ENCODE measurements at regions not wholly inside any gene's neighbourhood (a gene's known extent, or its start where the extent isn't known, plus 50 kb on each side); places are given as distances from the start of the nearest gene placed in this dataset.
"Not testable (repeated sequence)": the region's sequence is repeated elsewhere in the genome, so short reads cannot be mapped to it uniquely, and the experiment has no call there.

DNA sequence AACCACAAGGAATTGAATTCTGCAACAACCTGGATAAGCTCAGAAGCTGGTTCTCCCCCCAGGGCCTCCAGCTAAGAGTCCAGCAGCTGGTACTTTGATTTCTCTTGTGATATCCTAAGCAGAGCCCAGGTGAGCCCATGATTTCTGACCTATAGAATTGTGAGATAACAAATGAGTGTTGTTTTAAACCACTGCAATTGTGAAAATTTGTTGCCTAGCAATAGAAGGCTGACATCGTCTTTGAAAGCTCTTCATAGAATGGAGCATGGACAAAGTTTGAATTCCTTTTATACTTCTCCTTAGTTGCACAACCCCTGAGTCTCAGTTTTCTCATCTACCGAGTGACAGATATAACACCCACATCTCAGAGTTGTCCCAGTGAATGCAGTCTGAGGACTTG lies 129.9 kb downstream of the TEX36 start:
- DNase-seq, result no peak

DNA sequence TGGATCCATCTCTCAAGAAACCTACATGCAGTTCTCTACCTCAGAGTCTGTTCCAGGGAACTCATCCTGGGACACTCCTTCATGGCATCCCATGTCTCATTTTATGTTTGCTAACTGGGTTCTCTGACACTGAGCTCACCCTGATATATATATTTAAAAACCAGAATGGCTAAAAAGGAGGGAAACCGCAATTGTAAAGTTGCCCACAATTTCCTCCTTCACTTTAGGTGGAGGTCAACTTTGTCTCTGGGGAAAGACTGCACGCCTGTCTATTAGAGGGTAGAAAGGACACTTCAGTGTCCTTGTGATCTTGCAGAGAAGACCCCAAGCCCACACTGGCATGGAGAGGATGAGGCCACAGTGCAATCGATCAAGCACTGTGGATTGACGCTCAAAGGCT lies 131.7 kb downstream of the TEX36 start:
- DNase-seq, result no peak

GRCh38 chr10:125550362-125550761 lies 132.6 kb downstream of the TEX36 start:
- DNase-seq, result no peak

- DNase-seq, result no peak
These were observed 133.3 kb downstream of the TEX36 start for GRCh38 chr10:125549653-125550052.

DNA sequence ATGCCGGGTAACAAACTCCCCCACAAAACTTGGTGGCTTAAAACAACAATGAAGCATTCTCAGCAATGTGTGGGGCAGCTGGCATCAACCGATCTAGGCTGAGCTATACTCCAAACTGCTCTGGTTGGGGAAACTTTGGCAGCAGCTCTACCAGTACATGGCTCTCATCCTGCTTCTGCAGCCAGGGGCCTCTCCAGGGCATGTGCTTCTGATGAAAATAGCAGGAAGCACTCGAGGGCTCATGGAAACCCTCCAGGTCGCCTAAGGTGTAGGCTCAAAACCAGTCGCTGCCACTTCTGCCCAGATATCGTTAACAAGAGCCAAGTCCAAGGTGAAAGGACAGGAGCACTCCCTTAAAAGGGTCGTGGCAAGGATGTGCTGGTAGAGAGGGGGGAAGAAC lies 134.1 kb downstream of the TEX36 start:
- DNase-seq, result no peak

DNA sequence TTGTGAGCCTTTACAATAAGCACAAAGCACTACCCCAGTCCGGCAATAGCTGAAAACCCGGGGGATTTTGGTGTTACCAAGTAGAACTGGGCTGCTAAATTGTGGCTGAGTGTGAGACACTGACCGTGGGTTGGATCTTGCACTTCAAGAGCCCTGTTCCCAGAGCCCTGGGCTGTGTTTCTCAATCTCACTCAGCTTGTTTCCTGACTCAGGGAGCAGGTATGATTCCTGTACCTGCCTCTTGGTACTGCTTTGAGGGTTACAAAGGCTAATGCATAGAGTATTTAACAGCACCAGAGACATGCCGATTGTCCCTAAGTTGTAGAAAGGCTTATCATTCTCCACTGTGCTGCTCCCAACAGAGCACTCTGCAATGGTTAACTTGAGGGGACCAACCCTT lies 134.6 kb downstream of the TEX36 start:
- no peak for DNase-seq

- DNase-seq, result no peak
These were observed 135.8 kb downstream of the TEX36 start for GRCh38 chr10:125547010-125547650.

DNA sequence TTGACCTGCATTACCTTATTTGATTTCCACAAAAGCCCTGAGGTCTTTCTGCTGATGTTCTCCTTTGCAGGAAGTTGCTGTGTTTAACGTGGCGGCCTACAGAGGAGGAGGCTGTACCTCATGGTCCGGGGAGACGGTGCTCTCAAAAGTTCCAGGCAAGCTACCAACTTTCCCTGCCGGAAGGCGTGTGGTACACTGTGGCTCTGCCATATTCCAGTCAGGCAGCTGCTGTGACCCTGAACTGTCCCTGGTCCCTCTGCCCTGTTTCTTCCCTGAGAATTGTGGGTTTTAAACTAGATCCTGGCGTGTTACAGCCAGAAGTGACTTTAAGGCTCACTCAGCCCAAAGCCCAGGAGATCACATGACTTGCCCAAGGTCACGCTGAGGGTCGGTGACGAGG lies 139.2 kb downstream of the TEX36 start:
- DNase-seq, result no peak

GRCh38 chr10:125538947-125539731 lies 143.8 kb downstream of the TEX36 start:
- DNase-seq, result peak; percentile 85

DNA sequence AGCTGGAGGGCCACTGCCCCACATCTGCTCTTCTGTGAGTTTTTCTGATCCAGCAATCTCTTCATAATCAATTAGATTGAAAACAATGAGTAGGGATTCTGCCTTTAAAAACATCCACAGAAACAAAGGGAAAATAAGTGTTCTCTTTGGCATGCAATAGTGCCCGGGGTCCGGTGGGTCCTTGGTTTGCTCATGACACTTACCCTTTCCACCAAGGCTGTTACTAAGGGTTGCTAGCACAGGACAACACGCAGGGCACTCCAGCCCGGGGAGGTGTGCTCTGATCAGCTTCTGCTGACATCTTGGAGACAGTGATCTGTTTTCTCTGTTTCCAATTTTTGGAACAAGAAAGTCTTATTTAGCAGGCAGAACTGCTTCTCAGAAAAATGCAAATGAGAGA lies 146.7 kb downstream of the TEX36 start:
- DNase-seq, result no peak

DNA sequence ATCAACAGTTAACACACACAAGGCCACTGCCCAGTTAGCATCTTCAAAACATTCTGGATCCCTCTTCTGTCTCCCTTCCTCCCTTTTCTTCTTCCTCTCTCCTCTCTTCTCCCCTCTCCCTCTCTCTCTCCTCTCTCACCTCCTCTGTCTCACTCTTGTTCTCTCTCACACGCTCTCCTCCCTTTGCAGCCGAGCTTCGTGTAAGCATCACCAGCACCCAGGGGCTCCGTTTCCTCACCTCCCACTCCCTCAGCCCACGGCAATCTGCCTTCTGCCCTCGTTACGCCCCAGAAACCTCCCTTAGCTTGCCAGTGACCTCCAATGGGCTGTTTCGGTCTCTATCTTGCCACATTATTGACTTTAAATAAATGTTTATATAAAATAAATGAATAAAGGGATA lies 147.4 kb downstream of the TEX36 start:
- DNase-seq, result no peak

DNA sequence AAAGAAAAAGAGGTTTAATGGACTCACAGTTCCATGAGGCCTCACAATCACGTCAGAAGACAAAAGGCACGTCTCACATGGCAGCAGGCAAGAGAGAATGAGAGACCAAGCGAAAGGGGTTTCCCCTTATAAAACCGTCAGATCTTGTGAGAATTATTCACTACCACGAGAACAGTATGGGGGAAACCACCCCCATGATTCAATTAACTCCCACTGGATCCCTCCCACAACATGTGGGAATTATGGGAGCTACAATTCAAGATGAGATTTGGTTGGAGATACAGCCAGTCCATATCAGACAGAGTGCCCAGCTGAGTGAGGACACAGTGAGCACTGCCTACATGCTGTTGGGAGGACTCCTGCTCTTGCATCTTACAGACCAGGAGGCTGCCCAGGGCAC lies 148.4 kb downstream of the TEX36 start:
- DNase-seq, result no peak

GRCh38 chr10:125533866-125534265 lies 149.1 kb downstream of the TEX36 start:
- no peak for DNase-seq

DNA sequence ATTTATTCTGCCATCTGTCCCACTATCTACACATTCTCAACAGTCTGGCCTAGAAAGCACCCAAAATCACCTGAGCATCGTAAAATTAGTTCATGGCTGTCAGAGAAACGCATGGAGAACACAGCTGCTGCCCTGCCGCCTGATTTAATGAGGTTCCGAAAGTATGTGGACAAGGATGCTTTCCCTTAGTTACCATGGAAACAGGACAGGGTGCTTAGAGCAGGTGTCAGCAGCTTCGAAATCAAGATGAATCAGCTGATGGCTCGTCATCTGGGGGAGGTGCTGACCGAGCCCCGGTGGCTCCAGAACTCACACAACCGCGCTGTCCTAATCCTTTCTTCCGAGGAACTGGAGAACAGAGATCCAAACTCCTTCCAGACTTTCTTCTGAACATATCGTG lies 151.5 kb downstream of the TEX36 start:
- peak; percentile 41 for DNase-seq

DNA sequence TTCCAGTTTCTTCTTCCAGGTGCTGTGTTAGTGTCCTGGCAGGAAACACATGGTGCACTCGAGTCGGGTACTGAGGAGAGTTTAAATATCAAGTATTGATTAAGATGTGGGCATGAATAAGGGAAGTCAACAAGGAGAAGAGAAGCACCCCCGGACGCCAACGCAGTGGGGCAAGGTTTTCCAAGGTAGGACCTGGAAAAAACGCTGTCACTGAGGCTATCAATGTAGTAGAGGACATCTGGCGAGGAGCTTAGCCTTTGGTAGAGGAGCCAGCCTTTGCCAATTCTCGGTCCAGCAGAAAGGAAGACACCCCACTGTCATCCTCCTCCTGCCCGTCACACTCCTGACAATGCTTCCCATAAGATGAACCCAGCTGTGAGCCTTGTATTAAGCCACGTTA lies 159.6 kb downstream of the TEX36 start:
- DNase-seq, result no peak

DNA sequence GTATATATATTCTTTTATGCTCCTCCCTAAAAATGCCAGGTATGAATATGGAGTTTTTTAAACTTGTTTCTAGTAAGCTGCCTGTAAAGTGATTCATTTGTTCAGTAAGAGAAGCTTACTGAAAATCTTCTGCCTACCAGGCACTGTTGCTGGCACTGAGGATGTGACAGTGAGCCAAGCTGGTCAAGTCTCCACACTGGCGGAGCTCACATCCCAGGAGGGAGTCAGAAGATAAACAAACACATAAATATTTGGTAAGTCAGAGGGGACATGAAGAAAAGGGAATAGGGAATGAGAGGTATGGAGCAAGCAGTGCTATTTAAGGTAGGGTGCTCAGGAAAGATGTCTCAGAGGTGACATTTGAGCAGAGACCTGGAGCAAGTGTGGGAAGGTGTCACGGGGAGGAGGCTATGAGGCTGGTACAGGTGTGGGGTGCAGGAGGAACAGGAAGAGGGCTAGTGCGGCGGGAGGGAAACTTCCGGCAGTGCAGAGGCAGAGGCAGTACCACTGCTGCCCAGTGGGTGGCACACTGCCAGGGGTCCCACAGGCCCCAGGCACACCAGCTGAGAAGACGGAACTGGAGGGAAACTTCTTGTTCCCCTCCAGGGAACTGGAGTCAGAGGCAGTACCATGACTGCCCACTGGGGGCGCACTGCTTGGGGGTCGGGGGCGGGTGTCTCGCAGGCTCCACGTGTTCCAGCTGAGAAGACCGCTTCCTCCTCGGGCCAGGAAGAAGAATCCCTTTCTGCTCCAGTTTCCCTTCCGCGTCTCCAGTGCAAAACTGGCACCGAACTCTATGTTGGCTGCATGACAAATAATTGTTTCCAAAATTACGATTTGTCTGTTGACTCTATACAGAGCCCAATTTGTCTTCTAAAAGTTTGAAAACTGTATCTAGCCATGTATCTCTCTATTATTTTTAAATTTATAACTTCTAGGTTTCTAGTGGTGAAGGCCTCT lies 161.0 kb downstream of the TEX36 start:
- DNase-seq, result no peak

DNA sequence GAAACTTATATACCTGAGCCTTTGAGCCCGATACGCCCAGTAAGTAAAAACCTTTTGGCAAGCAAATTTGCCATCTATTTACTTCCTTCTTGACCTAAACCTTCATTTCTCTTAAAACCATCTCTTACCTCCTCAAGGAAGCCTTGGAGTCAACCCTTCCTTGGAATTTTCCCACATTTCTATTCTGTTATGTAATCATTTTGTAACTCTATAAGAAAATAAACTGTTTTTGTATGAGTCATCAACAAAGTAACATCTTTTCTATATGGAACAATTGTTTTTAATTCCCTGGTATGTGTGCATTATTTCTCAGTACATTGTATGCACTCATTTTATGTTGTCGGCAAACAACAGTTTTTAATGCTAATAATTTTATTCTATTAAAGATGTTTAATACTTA lies 162.0 kb downstream of the TEX36 start:
- no peak for DNase-seq

- not testable (repeated sequence) for DNase-seq
These were observed 164.6 kb downstream of the TEX36 start for GRCh38 chr10:125518397-125518796.

DNA sequence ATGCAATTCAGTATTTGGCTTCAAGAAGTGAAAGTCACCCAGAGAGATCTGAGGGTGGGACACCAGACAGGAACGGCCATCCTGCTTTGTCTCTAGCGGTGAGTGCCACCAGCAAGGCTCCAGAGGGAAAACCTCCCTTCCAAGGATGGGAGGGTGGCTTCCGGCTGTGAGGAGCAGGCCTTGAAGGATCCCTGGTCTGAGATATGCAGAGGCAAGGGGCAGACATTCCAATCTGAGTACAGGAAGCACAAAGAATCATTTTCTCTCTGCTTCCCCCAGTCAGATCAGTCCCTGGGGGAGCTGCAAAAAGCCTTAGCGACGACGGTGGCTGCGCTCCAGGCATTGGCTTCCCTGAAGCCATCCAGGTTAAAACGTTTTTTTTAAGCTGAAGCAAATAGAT lies 167.4 kb downstream of the TEX36 start:
- DNase-seq, result no peak

- no peak for DNase-seq
These were observed 168.5 kb downstream of the TEX36 start for GRCh38 chr10:125514206-125515162.

- DNase-seq, result no peak
These were observed 169.4 kb downstream of the TEX36 start for GRCh38 chr10:125513429-125514182.

- DNase-seq, result no peak
These were observed 172.0 kb downstream of the TEX36 start for GRCh38 chr10:125510998-125511397.

Measured in NCI-H1092 (cell line).